SK-N-SH (cell line): ENCODE measurements at regions not wholly inside any gene's neighbourhood (a gene's known extent, or its start where the extent isn't known, plus 50 kb on each side); places are given as distances from the start of the nearest gene placed in this dataset.
A peak's percentile ranks its signal among the peaks of the same experiment; 100 is the strongest.

Source experiments
- CTCF ChIA-PET: fragments of 300-600, 350-600 bp; formaldehyde crosslinking; extraction: SDS; loops from one replicate; lab custom pipeline; 2021; lab: Yijun Ruan, JAX
- POLR2A ChIA-PET: fragments of 350-600 bp; sonication (Branson Sonifier 250); formaldehyde crosslinking; extraction: SDS; loops from one replicate; lab custom pipeline; 2020; ENCODE audit warnings: antibody characterized with exemption, inconsistent platforms; lab: Yijun Ruan, JAX
- DNase-seq: peaks from one replicate; pipeline ENCODE4 v3.0.0; 2012
- H2AFZ ChIP-seq: fragments of 200-600 bp; sonication (generic); 2 replicates; pipeline ENCODE4 v1.8.1; 2016; ENCODE audit warnings: antibody characterized with exemption, mild to moderate bottlenecking, low read depth
- H3F3A ChIP-seq: fragments of 200-600 bp; sonication (generic); replicated peaks from 2 replicates; pipeline ENCODE3; 2016; ENCODE audit warnings: antibody characterized with exemption, mild to moderate bottlenecking; ENCODE audit not compliant: insufficient read depth
- H3K27ac ChIP-seq, 2 experiments: fragments of 200-500 bp in 1 of 2; fragments of 200-600 bp in 1 of 2; sonication (Bioruptor generic) in 1 of 2; sonication (generic), shearing (Covaris generic) in 1 of 2; 2 replicates each; pipeline versions ENCODE4 v1.5.1 to v1.6.1; 2014 to 2016; ENCODE audit warnings: low read depth in 2 of 2, inconsistent platforms in 1 of 2, low read length in 1 of 2, mild to moderate bottlenecking in 1 of 2, mixed read lengths in 1 of 2
- H3K27me3 ChIP-seq: fragments of 200-600 bp; sonication (generic), shearing (Covaris generic); 2 replicates; pipeline ENCODE4 v1.6.1; 2016; ENCODE audit warnings: mixed run types; ENCODE audit not compliant: insufficient read depth
- H3K36me3 ChIP-seq, 2 experiments: fragments of 200-500 bp in 1 of 2; fragments of 200-600 bp in 1 of 2; sonication (Bioruptor generic) in 1 of 2; sonication (generic) in 1 of 2; replicated peaks in 1 of 2; 2 replicates each; pipeline versions ENCODE3 to v1.5.1; 2014 to 2016; ENCODE audit warnings: low read length in 1 of 2, mild to moderate bottlenecking in 1 of 2; ENCODE audit not compliant: insufficient read depth in 2 of 2, control insufficient read depth in 1 of 2
- H3K4me1 ChIP-seq, 2 experiments: fragments of 200-500 bp in 1 of 2; fragments of 200-600 bp in 1 of 2; sonication (Bioruptor generic) in 1 of 2; sonication (generic), shearing (Covaris generic) in 1 of 2; 2 replicates each; pipeline versions ENCODE4 v1.5.1 to v1.6.1; 2014 to 2016; ENCODE audit warnings: low read depth in 1 of 2, low read length in 1 of 2, mixed run types in 1 of 2; ENCODE audit not compliant: insufficient read depth in 2 of 2, control insufficient read depth in 1 of 2
- H3K4me2 ChIP-seq: fragments of 200-600 bp; sonication (generic), shearing (Covaris generic); 2 replicates; pipeline ENCODE4 v1.6.1; 2017; ENCODE audit warnings: mixed run types
- H3K4me3 ChIP-seq, 2 experiments: fragments of 200-500 bp in 1 of 2; fragments of 200-600 bp in 1 of 2; sonication (Bioruptor generic) in 1 of 2; sonication (generic), shearing (Covaris generic) in 1 of 2; 2 replicates each; pipeline versions ENCODE4 v1.5.1 to v1.8.1; 2014 to 2016; ENCODE audit warnings: low read depth in 2 of 2, inconsistent platforms in 1 of 2, low read length in 1 of 2, mild to moderate bottlenecking in 1 of 2, mixed read lengths in 1 of 2, moderate library complexity in 1 of 2
- H3K79me2 ChIP-seq: fragments of 200-600 bp; sonication (generic); 2 replicates; pipeline ENCODE4 v1.8.1; 2017; ENCODE audit warnings: mild to moderate bottlenecking; ENCODE audit not compliant: insufficient read depth
- H3K9ac ChIP-seq: fragments of 200-600 bp; sonication (generic); 2 replicates; pipeline ENCODE4 v1.6.1; 2017; ENCODE audit warnings: mixed run types
- H3K9me2 ChIP-seq: fragments of 200-600 bp; sonication (generic); 2 replicates; pipeline ENCODE4 v1.6.1; 2017; ENCODE audit warnings: mixed run types
- H3K9me3 ChIP-seq: fragments of 200-600 bp; sonication (generic); 2 replicates; pipeline ENCODE4 v1.6.1; 2017; ENCODE audit warnings: mixed run types, mild to moderate bottlenecking, moderate library complexity
- H4K20me1 ChIP-seq: fragments of 200-600 bp; sonication (generic); 2 replicates; pipeline ENCODE4 v1.6.1; 2017; ENCODE audit warnings: mild to moderate bottlenecking, mixed run types; ENCODE audit not compliant: insufficient read depth
- CHD2 ChIP-seq: fragments of 150-350 bp; IDR thresholded peaks from 2 replicates; pipeline ENCODE4 v1.6.1; 2018; ENCODE audit warnings: low read length; ENCODE audit not compliant: partially characterized antibody
- ELF1 ChIP-seq: IDR thresholded peaks from 2 replicates; pipeline ENCODE4 v1.4.0; 2012
- EP300 ChIP-seq, 2 experiments: IDR thresholded peaks; 2 replicates each; pipeline versions ENCODE4 v1.4.0 to v1.6.1; 2012; ENCODE audit warnings: borderline replicate concordance in 1 of 2, low read depth in 1 of 2, low read length in 1 of 2
- FOSL2 ChIP-seq: IDR thresholded peaks from 2 replicates; pipeline ENCODE4 v1.4.0; 2012; ENCODE audit warnings: low read depth, mild to moderate bottlenecking, moderate library complexity, borderline replicate concordance
- FOXJ3 ChIP-seq: sonication (generic); formaldehyde crosslinking; IDR thresholded peaks from 2 replicates; pipeline ENCODE4 v1.5.1; 2020; ENCODE audit warnings: mild to moderate bottlenecking, missing genetic modification reagents
- JUND ChIP-seq: IDR thresholded peaks from 2 replicates; pipeline ENCODE4 v1.4.0; 2012
- MEF2A ChIP-seq: IDR thresholded peaks from 2 replicates; pipeline ENCODE4 v1.4.0; 2012; ENCODE audit warnings: low read depth, borderline replicate concordance
- MXI1 ChIP-seq: IDR thresholded peaks from 2 replicates; pipeline ENCODE4 v1.6.1; 2012; ENCODE audit warnings: mild to moderate bottlenecking, low read depth, low read length, improper control_type of control experiment
- NFIC ChIP-seq: IDR thresholded peaks from 2 replicates; pipeline ENCODE4 v1.4.0; 2012; ENCODE audit warnings: borderline replicate concordance
- POLR2AphosphoS5 ChIP-seq: IDR thresholded peaks from 2 replicates; pipeline ENCODE4 v1.6.1; 2012; ENCODE audit warnings: low read depth, low read length
- REST ChIP-seq: IDR thresholded peaks from 2 replicates; pipeline ENCODE4 v1.6.1; 2012; ENCODE audit warnings: mild to moderate bottlenecking, low read depth, low read length, moderate library complexity
- RXRA ChIP-seq: IDR thresholded peaks from 2 replicates; pipeline ENCODE4 v1.4.0; 2012; ENCODE audit warnings: low read depth, mild to moderate bottlenecking, borderline replicate concordance
- SIN3A ChIP-seq: IDR thresholded peaks from 2 replicates; pipeline ENCODE4 v1.6.1; 2012; ENCODE audit warnings: low read depth, mild to moderate bottlenecking, low read length, moderate library complexity, borderline replicate concordance
- SMC3 ChIP-seq: IDR thresholded peaks from 2 replicates; pipeline ENCODE4 v1.6.1; 2012; ENCODE audit warnings: low read depth, low read length, improper control_type of control experiment
- TCF12 ChIP-seq: IDR thresholded peaks from 2 replicates; pipeline ENCODE4 v1.4.0; 2012
- TEAD4 ChIP-seq: IDR thresholded peaks from 2 replicates; pipeline ENCODE4 v1.4.0; 2012; ENCODE audit warnings: mild to moderate bottlenecking, borderline replicate concordance; ENCODE audit not compliant: insufficient read depth
- USF2 ChIP-seq: fragments of 150-350 bp; IDR thresholded peaks from 2 replicates; pipeline ENCODE4 v1.6.1; 2017; ENCODE audit warnings: antibody characterized with exemption, low read length, low read depth, borderline replicate concordance
- ZBTB33 ChIP-seq: IDR thresholded peaks from 2 replicates; pipeline ENCODE4 v1.4.0; 2012; ENCODE audit warnings: low read depth, borderline replicate concordance
- WGBS: methylation state at CpG from one replicate; pipeline ENCODE4 v1.1.6; 2017; ENCODE audit warnings: low lambda C conversion rate; 5-methylcytosine and 5-hydroxymethylcytosine counted together
- TF ChIP-seq, protein P1 (sequence below): IDR thresholded peaks from 2 replicates; pipeline ENCODE4 v1.4.0; 2012; ENCODE audit warnings: low read depth
- TF ChIP-seq, protein P2 (sequence below): IDR thresholded peaks from 2 replicates; pipeline ENCODE4; 2012

DNA sequence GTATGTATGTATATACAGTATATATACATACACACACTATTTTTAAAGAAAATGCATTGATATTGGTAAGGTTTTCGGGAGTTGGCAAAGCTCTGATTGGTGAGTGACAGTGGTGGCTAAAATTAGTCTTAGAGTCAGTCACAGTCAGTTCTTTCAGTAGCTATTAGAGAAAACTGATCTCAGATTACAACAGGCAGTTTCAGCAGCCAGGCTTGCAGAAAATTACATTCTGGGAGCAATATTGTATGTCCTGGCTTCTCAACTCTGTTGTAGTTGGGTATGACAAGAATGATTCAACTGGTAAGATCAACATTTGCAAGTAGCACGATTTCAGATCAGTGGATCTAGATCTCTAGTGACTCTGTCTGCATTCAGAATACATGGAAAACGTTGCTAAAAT, 897.9 kb upstream of the AUTS2 start (continued):
- TF ChIP-seq USF2, result no peak
- TF ChIP-seq CHD2, result no peak
- peak; percentile 53 for TF ChIP-seq TCF12
- no peak for TF ChIP-seq FOXJ3
- TF ChIP-seq TEAD4, result 0 out of 2 replicates have a peak, but pooled peaks have one; percentile 13
- TF ChIP-seq, protein P1, sequence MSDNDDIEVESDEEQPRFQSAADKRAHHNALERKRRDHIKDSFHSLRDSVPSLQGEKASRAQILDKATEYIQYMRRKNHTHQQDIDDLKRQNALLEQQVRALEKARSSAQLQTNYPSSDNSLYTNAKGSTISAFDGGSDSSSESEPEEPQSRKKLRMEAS, result 0 out of 2 replicates have a peak, but pooled peaks have one; percentile 16
- TF ChIP-seq FOSL2, result 0 out of 2 replicates have a peak, but pooled peaks have one; percentile 13
- no peak for TF ChIP-seq MXI1

DNA sequence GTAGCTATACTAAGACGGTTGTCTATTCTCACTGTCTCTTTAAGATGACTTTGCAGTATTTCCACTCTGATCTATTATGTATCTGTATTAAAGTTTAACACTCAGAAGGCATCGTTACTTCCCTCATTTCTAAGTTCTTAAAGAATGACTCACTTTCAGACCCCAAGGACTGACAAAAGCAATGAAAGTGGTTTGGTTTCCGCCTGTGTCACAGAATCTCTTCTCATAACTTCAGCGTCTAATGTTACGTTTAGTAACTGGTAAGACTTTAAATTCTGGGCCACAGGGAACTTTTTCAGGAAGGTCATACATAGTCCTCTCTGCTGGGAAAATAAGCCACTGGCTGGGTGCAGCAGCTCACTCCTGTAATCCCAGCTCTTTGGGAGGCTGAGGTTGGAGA, 892.0 kb upstream of the AUTS2 start:
- H4K20me1 ChIP-seq, result no peaks in the 10 kb centered on the region
- H2AFZ ChIP-seq, result 0 out of 2 replicates have a peak overlapping the region, but pooled peaks have one; percentile 2
- ChIA-PET POLR2A (no interaction called here), CTCF (interaction anchor here (1.0 kb wide), 1 partner anchor 396 kb away, joined by 3 read pairs; no protein-coding TSS in a partner anchor)
- DNase-seq, result no peak
- H3K27me3 ChIP-seq, result no peaks in the 10 kb centered on the region
- WGBS, result 19% methylated on average over 5 of the region's 5 CpGs
- no peaks in the 10 kb centered on the region for H3K79me2 ChIP-seq
- H3K9ac ChIP-seq, result peak overlapping the region; percentile 68
- H3K9me3 ChIP-seq, result no peaks in the 10 kb centered on the region
- no peaks in the 10 kb centered on the region for H3K36me3 ChIP-seq
- no peaks in the 10 kb centered on the region for H3K9me2 ChIP-seq
- peak; percentile 25; the same call in 1 of the 2 replicates for TF ChIP-seq ELF1
- peak; percentile 83 for TF ChIP-seq TEAD4
- TF ChIP-seq NFIC, result peak; percentile 75; the same call in 1 of the 2 replicates
- peak; percentile 69 for TF ChIP-seq MEF2A
- TF ChIP-seq USF2, result no peak
- no peak for TF ChIP-seq SIN3A
- TF ChIP-seq, protein P2, sequence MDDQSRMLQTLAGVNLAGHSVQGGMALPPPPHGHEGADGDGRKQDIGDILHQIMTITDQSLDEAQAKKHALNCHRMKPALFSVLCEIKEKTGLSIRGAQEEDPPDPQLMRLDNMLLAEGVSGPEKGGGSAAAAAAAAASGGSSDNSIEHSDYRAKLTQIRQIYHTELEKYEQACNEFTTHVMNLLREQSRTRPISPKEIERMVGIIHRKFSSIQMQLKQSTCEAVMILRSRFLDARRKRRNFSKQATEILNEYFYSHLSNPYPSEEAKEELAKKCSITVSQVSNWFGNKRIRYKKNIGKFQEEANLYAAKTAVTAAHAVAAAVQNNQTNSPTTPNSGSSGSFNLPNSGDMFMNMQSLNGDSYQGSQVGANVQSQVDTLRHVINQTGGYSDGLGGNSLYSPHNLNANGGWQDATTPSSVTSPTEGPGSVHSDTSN, result peak; percentile 91
- 0 out of 2 replicates have a peak, but pooled peaks have one; percentile 25 for TF ChIP-seq REST
- TF ChIP-seq TCF12, result peak; percentile 92
- peak; percentile 90 for TF ChIP-seq FOSL2
- peak; percentile 91 for TF ChIP-seq RXRA
- TF ChIP-seq, protein P1, result peak; percentile 82
- peak; percentile 63 to 97 for TF ChIP-seq EP300 (IDR thresholded peaks at IDR 0.05; ENCODE audit: borderline replicate concordance in 1 of 2, low read depth in 1 of 2, low read length in 1 of 2)
- peak; percentile 95 for TF ChIP-seq JUND
- no peak for TF ChIP-seq SMC3
- TF ChIP-seq CHD2, result no peak
- peak; percentile 59; the same call in 1 of the 2 replicates for TF ChIP-seq POLR2AphosphoS5
- TF ChIP-seq ZBTB33, result peak; percentile 73; the same call in 1 of the 2 replicates
- H3F3A ChIP-seq, result peaks cover 13% of the 10 kb centered on the region
- H3K27ac ChIP-seq, result peak overlapping the region in 1 of 2 experiments; percentile 97; a peak in 2 of 4 replicates
- H3K4me3 ChIP-seq, result no peak overlapping the region
- peak overlapping the region; percentile 38; the same call in 1 of the 2 replicates for H3K4me2 ChIP-seq
- H3K4me1 ChIP-seq, result peaks cover 0 to 4% of the 10 kb centered on the region in 2 experiments; a peak in 1 of 4 replicates
